ENCODE measurements at regions not wholly inside any gene's neighbourhood (a gene's known extent, or its start where the extent isn't known, plus 50 kb on each side); places are given as distances from the start of the nearest gene placed in this dataset.
"Not testable (repeated sequence)": the region's sequence is repeated elsewhere in the genome, so short reads cannot be mapped to it uniquely, and the experiment has no call there.

DNA sequence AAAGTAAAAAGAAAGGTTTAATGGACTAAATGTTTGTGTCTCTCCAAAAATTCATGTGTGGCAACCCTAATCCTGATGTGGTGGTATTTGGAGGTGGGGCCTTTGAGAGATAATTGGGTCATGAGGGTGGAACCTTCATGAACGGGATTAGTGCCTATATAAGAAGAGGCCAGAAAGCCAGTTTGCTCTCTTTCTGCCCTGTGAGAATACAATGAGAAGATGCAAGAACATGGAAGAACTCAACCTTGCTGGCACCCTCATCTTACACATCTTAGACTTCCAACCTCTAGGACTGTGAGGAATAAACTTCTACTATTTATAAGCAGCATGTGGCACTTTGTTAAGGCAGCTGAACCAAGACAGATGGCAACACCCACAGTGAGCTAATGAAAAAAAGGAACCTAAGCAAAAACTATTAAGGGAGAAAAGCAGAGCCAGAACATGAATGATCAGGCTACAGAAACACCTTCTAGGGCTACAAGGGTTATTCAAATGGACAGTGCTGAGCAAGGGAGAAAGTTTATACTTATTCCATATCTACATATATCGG, 159.5 kb downstream of the PLK2 start:
- Histone ChIP-seq H3K4me2 (ENCODE audit: low read length) (no peak overlapping the region), H3K9me3 (ENCODE audit: insufficient read depth, low read depth, low read length) (no peaks in the 10 kb centered on the region), H3K27ac (ENCODE audit: low read depth, low read length) (no peak overlapping the region), H3K27me3 (ENCODE audit: insufficient read depth, low read length) (no peaks in the 10 kb centered on the region), H3K79me2 (ENCODE audit: insufficient read depth, low read length) (no peaks in the 10 kb centered on the region), H2AFZ (ENCODE audit: low read depth, low read length) (no peak overlapping the region), H4K20me1 (ENCODE audit: insufficient read depth, low read length) (no peaks in the 10 kb centered on the region), H3K36me3 (ENCODE audit: insufficient read depth, low read length) (no peaks in the 10 kb centered on the region), H3K4me1 (ENCODE audit: insufficient read depth, low read length) (no peaks in the 10 kb centered on the region), H3K4me3 (ENCODE audit: insufficient read depth, low read depth, low read length) (no peak overlapping the region), H3K9ac (ENCODE audit: low read length) (no peak overlapping the region)
- DNase-seq (ENCODE audit: low read depth) (no peak), FAIRE-seq (no peak)
- H3K4me1 Mint-ChIP-seq (ENCODE audit: low read depth, unreplicated experiment) = no peaks in the 10 kb centered on the region
- TF ChIP-seq CTCF (IDR thresholded peaks at IDR 0.05; ENCODE audit: insufficient read depth, low read depth, low read length) (no peak), EZH2 (IDR thresholded peaks at IDR 0.05; ENCODE audit: insufficient read depth, low read length) (no peak)
- no peaks in the 10 kb centered on the region for H3K27me3 Mint-ChIP-seq (ENCODE audit: low read depth, unreplicated experiment)
- no peak overlapping the region for H3K4me3 Mint-ChIP-seq (ENCODE audit: unreplicated experiment)
- no peak overlapping the region for H3K27ac Mint-ChIP-seq (ENCODE audit: unreplicated experiment)
- H3K36me3 Mint-ChIP-seq (ENCODE audit: low read depth, unreplicated experiment) = no peaks in the 10 kb centered on the region
- no peaks in the 10 kb centered on the region for H3K9me3 Mint-ChIP-seq (ENCODE audit: unreplicated experiment)

- peaks cover 3% of the 10 kb centered on the region for H3K4me1 ChIP-seq (ENCODE audit: insufficient read depth, low read length)
- H3K36me3 ChIP-seq (ENCODE audit: insufficient read depth, low read length) = no peaks in the 10 kb centered on the region
- H3K27me3 ChIP-seq (ENCODE audit: insufficient read depth, low read length) = no peaks in the 10 kb centered on the region
- H3K27ac ChIP-seq (ENCODE audit: low read depth, low read length) = no peak overlapping the region
- no peaks in the 10 kb centered on the region for H3K27me3 Mint-ChIP-seq (ENCODE audit: low read depth, unreplicated experiment)
- no peak for DNase-seq (ENCODE audit: low read depth)
- TF ChIP-seq EZH2 (IDR thresholded peaks at IDR 0.05; ENCODE audit: insufficient read depth, low read length) = no peak
- no peaks in the 10 kb centered on the region for H4K20me1 ChIP-seq (ENCODE audit: insufficient read depth, low read length)
- no peak for FAIRE-seq
- H3K4me2 ChIP-seq (ENCODE audit: low read length) = no peak overlapping the region
- no peaks in the 10 kb centered on the region for H3K79me2 ChIP-seq (ENCODE audit: insufficient read depth, low read length)
- H3K4me3 ChIP-seq (ENCODE audit: insufficient read depth, low read depth, low read length) = no peak overlapping the region
- no peaks in the 10 kb centered on the region for H3K9me3 ChIP-seq (ENCODE audit: insufficient read depth, low read depth, low read length)
- no peak overlapping the region for H2AFZ ChIP-seq (ENCODE audit: low read depth, low read length)
- H3K4me1 Mint-ChIP-seq (ENCODE audit: low read depth, unreplicated experiment) = peaks cover 7% of the 10 kb centered on the region
- no peak overlapping the region for H3K4me3 Mint-ChIP-seq (ENCODE audit: unreplicated experiment)
- H3K36me3 Mint-ChIP-seq (ENCODE audit: low read depth, unreplicated experiment) = no peaks in the 10 kb centered on the region
- H3K27ac Mint-ChIP-seq (ENCODE audit: unreplicated experiment) = no peak overlapping the region
- no peaks in the 10 kb centered on the region for H3K9me3 Mint-ChIP-seq (ENCODE audit: unreplicated experiment)
- H3K9ac ChIP-seq (ENCODE audit: low read length) = no peak overlapping the region
These were observed 160.6 kb downstream of the PLK2 start for GRCh38 chr5:58299256-58299655.

GRCh38 chr5:58294598-58295305, 165.1 kb downstream of the PLK2 start:
- Mint-ChIP-seq H3K9me3 (ENCODE audit: unreplicated experiment) (peaks cover 4% of the 10 kb centered on the region), H3K4me1 (ENCODE audit: low read depth, unreplicated experiment) (peaks cover 7% of the 10 kb centered on the region), H3K27ac (ENCODE audit: unreplicated experiment) (peak overlapping the region; percentile 1), H3K4me3 (ENCODE audit: unreplicated experiment) (no peak overlapping the region), H3K36me3 (ENCODE audit: low read depth, unreplicated experiment) (no peaks in the 10 kb centered on the region), H3K27me3 (ENCODE audit: low read depth, unreplicated experiment) (no peaks in the 10 kb centered on the region)
- H3K27me3 ChIP-seq (ENCODE audit: insufficient read depth, low read length) = no peaks in the 10 kb centered on the region
- no peak overlapping the region for H3K4me3 ChIP-seq (ENCODE audit: insufficient read depth, low read depth, low read length)
- H3K79me2 ChIP-seq (ENCODE audit: insufficient read depth, low read length) = no peaks in the 10 kb centered on the region
- H3K4me2 ChIP-seq (ENCODE audit: low read length) = peak overlapping the region; percentile 5
- no peaks in the 10 kb centered on the region for H4K20me1 ChIP-seq (ENCODE audit: insufficient read depth, low read length)
- H3K27ac ChIP-seq (ENCODE audit: low read depth, low read length) = no peak overlapping the region
- no peak for TF ChIP-seq CTCF (IDR thresholded peaks at IDR 0.05; ENCODE audit: insufficient read depth, low read depth, low read length)
- no peaks in the 10 kb centered on the region for H3K36me3 ChIP-seq (ENCODE audit: insufficient read depth, low read length)
- H2AFZ ChIP-seq (ENCODE audit: low read depth, low read length) = peak overlapping the region; percentile 30
- H3K4me1 ChIP-seq (ENCODE audit: insufficient read depth, low read length) = peaks cover 3% of the 10 kb centered on the region
- H3K9ac ChIP-seq (ENCODE audit: low read length) = no peak overlapping the region
- no peaks in the 10 kb centered on the region for H3K9me3 ChIP-seq (ENCODE audit: insufficient read depth, low read depth, low read length)
- FAIRE-seq = no peak
- DNase-seq (ENCODE audit: low read depth) = peak; percentile 41

DNA sequence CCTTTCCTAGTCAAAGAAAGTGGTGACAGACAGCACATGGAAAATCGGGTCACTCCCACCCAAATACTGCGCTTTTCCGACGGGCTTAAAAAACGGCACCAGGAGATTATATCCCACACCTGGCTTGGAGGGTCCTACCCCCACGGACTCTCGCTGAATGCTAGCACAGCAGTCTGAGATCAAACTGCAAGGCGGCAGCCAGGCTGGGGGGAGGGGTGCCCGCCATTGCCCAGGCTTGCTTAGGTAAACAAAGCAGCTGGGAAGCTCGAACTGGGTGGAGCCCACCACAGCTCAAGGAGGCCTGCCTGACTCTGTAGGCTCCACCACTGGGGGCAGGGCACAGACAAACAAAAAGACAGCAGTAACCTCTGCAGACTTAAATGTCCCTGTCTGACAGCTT, 171.6 kb downstream of the PLK2 start:
- H3K79me2 ChIP-seq (ENCODE audit: insufficient read depth, low read length); H3K4me3 ChIP-seq (ENCODE audit: insufficient read depth, low read depth, low read length); H3K9me3 ChIP-seq (ENCODE audit: insufficient read depth, low read depth, low read length); H4K20me1 ChIP-seq (ENCODE audit: insufficient read depth, low read length); H3K27me3 Mint-ChIP-seq (ENCODE audit: low read depth, unreplicated experiment); DNase-seq (ENCODE audit: low read depth); H3K4me1 ChIP-seq (ENCODE audit: insufficient read depth, low read length); H3K4me2 ChIP-seq (ENCODE audit: low read length); H3K4me1 Mint-ChIP-seq (ENCODE audit: low read depth, unreplicated experiment); H3K27ac Mint-ChIP-seq (ENCODE audit: unreplicated experiment); H3K27ac ChIP-seq (ENCODE audit: low read depth, low read length); H3K9ac ChIP-seq (ENCODE audit: low read length); H3K27me3 ChIP-seq (ENCODE audit: insufficient read depth, low read length); H3K36me3 ChIP-seq (ENCODE audit: insufficient read depth, low read length); H3K4me3 Mint-ChIP-seq (ENCODE audit: unreplicated experiment); FAIRE-seq; H2AFZ ChIP-seq (ENCODE audit: low read depth, low read length); H3K9me3 Mint-ChIP-seq (ENCODE audit: unreplicated experiment); H3K36me3 Mint-ChIP-seq (ENCODE audit: low read depth, unreplicated experiment): not testable (repeated sequence)
